ENCODE measurements at regions not wholly inside any gene's neighbourhood (a gene's known extent, or its start where the extent isn't known, plus 50 kb on each side); places are given as distances from the start of the nearest gene placed in this dataset.

DNA sequence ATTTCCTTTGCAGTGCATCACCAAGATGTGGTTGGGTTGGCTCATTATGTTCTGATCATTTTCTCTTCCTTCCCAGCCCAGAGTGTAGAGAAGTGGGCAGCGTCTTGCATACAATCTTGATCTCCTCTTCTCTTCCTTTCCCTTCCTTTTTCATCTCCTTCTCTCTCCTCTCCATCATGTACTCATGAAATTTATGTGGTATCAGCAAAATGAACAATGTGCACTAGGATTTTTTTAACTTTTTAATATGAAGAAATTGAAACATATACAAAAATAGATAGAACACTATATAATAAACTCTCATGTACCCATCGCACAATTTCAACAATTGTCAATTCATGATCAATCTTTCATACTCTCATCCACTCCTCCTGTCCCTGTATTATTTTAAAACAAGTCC lies 593.5 kb downstream of the BCOR start:
- TF ChIP-seq EZH2 (IDR thresholded peaks at IDR 0.05; ENCODE audit: insufficient read depth, poor library complexity, severe bottlenecking) (no peak), EZH2phosphoT487 (IDR thresholded peaks at IDR 0.05; ENCODE audit: insufficient read depth, low read depth) (no peak)
